Nephron (organoid): ENCODE measurements at regions not wholly inside any gene's neighbourhood (a gene's known extent, or its start where the extent isn't known, plus 50 kb on each side); places are given as distances from the start of the nearest gene placed in this dataset.

ENCODE experiments used
- H3K27ac Mint-ChIP-seq, 3 experiments: 2 replicates each; pipeline ENCODE4 v1.8.0; 2020; ENCODE audit warnings: mixed read lengths in 3 of 3, mild to moderate bottlenecking in 2 of 3, moderate library complexity in 1 of 3
- H3K27me3 Mint-ChIP-seq: 2 replicates; pipeline ENCODE4 v1.8.0; 2021; ENCODE audit warnings: low read depth, mild to moderate bottlenecking, moderate library complexity, mixed read lengths
- H3K36me3 Mint-ChIP-seq: 2 replicates; pipeline ENCODE4 v1.8.0; 2020; ENCODE audit warnings: low read depth, mixed read lengths
- H3K4me1 Mint-ChIP-seq: 2 replicates; pipeline ENCODE4 v1.8.0; 2020; ENCODE audit warnings: mixed read lengths
- H3K4me3 Mint-ChIP-seq, 3 experiments: 2 replicates each; pipeline ENCODE4 v1.8.0; 2020; ENCODE audit warnings: mild to moderate bottlenecking in 3 of 3, mixed read lengths in 3 of 3, moderate library complexity in 2 of 3
- H3K9me3 Mint-ChIP-seq: 2 replicates; pipeline ENCODE4 v1.8.0; 2020; ENCODE audit warnings: mixed read lengths
- CTCF ChIP-seq, 3 experiments: fragments of 200-600 bp; sonication (generic); IDR thresholded peaks; one replicate each; pipeline ENCODE4 v1.5.0; 2021; ENCODE audit warnings: antibody characterized with exemption in 3 of 3; ENCODE audit not compliant: unreplicated experiment in 3 of 3

GRCh38 chr20:39190666-39191570 is 228.8 kb downstream of the DHX35 start:
- H3K4me3 Mint-ChIP-seq: no peak overlapping the region
- peaks cover 4% of the 10 kb centered on the region for H3K27me3 Mint-ChIP-seq
- H3K27ac Mint-ChIP-seq: no peak overlapping the region
- peaks cover 9% of the 10 kb centered on the region for H3K9me3 Mint-ChIP-seq
- peaks cover 5% of the 10 kb centered on the region for H3K4me1 Mint-ChIP-seq
- no peaks in the 10 kb centered on the region for H3K36me3 Mint-ChIP-seq
- TF ChIP-seq CTCF (IDR thresholded peaks at IDR 0.05; ENCODE audit: unreplicated experiment in 3 of 3): no peak

GRCh38 chr20:39188266-39188765 is 226.2 kb downstream of the DHX35 start:
- Mint-ChIP-seq H3K4me3 (no peak overlapping the region), H3K27ac (no peak overlapping the region), H3K4me1 (peaks cover 5% of the 10 kb centered on the region), H3K9me3 (peaks cover 22% of the 10 kb centered on the region), H3K27me3 (no peaks in the 10 kb centered on the region), H3K36me3 (no peaks in the 10 kb centered on the region)
- TF ChIP-seq CTCF (IDR thresholded peaks at IDR 0.05; ENCODE audit: unreplicated experiment in 3 of 3): no peak

GRCh38 chr20:39181490-39181889 is 219.3 kb downstream of the DHX35 start:
- peaks cover 8% of the 10 kb centered on the region for H3K4me1 Mint-ChIP-seq
- no peak overlapping the region for H3K4me3 Mint-ChIP-seq
- peaks cover 19% of the 10 kb centered on the region for H3K9me3 Mint-ChIP-seq
- H3K27ac Mint-ChIP-seq: no peak overlapping the region
- H3K36me3 Mint-ChIP-seq: no peaks in the 10 kb centered on the region
- TF ChIP-seq CTCF (IDR thresholded peaks at IDR 0.05; ENCODE audit: unreplicated experiment in 3 of 3): no peak
- peaks cover 4% of the 10 kb centered on the region for H3K27me3 Mint-ChIP-seq

GRCh38 chr20:39176457-39176856 is 214.3 kb downstream of the DHX35 start:
- peaks cover 4% of the 10 kb centered on the region for H3K27me3 Mint-ChIP-seq
- peaks cover 8% of the 10 kb centered on the region for H3K4me1 Mint-ChIP-seq
- no peak overlapping the region for H3K27ac Mint-ChIP-seq
- H3K4me3 Mint-ChIP-seq: no peak overlapping the region
- H3K36me3 Mint-ChIP-seq: no peaks in the 10 kb centered on the region
- H3K9me3 Mint-ChIP-seq: no peaks in the 10 kb centered on the region
- TF ChIP-seq CTCF (IDR thresholded peaks at IDR 0.05; ENCODE audit: unreplicated experiment in 3 of 3): no peak

- H3K9me3 Mint-ChIP-seq: no peaks in the 10 kb centered on the region
- no peaks in the 10 kb centered on the region for H3K36me3 Mint-ChIP-seq
- no peak overlapping the region for H3K27ac Mint-ChIP-seq
- no peaks in the 10 kb centered on the region for H3K4me1 Mint-ChIP-seq
- TF ChIP-seq CTCF (IDR thresholded peaks at IDR 0.05; ENCODE audit: unreplicated experiment in 3 of 3): no peak
- no peak overlapping the region for H3K4me3 Mint-ChIP-seq
- H3K27me3 Mint-ChIP-seq: peaks cover 8% of the 10 kb centered on the region
These were observed 208.8 kb downstream of the DHX35 start for GRCh38 chr20:39170896-39171463.
